Inferior parietal cortex (tissue), 1 donor: ENCODE measurements at regions not wholly inside any gene's neighbourhood (a gene's known extent, or its start where the extent isn't known, plus 50 kb on each side); places are given as distances from the start of the nearest gene placed in this dataset.

Experiments
- DNase-seq: peaks from one replicate; pipeline ENCODE4 v3.0.0-alpha.2; 2016; ENCODE audit errors: extremely low spot score

DNA sequence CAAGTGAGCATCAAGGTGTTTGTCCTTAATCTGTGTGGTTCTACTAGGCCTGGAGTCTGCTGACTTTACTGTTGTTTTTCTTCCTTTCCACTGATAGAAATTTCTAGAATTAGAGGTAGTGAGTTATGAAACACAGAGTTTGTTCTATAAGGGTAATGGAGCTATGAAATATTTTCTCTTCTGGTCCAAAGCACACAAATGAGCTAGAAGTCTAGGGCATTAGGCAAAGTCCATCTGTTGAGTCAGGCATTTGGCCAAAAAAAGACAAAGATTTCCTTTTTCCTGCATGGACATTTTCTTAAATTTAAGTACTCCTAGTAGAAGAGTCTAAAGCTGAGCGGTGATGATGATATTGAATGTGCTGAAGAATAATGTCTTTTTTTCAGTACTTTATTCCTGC lies 174.3 kb upstream of the STXBP5 start:
- DNase-seq, result no peak

GRCh38 chr6:147033267-147033666 lies 170.9 kb upstream of the STXBP5 start:
- DNase-seq, result no peak

DNA sequence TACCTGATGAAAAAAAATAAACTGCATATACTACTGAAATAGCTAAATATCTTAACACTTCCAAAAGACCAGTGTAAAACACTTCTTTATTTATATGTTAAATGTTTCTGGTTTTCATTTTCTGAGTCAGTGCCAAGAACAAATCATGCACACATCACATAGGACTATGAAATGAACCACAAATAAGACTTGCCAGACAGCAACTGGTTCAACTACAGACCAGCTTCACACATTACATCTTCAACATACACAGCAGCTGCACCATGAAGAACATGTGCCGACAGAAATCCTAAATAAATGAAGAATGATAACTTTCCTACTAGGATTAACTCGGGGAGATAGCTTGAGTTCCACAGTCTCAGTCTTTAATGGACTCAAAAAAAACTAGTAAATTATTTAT lies 168.3 kb upstream of the STXBP5 start:
- no peak for DNase-seq

- DNase-seq, result no peak
Measured at GRCh38 chr6:147037881-147038280, 166.3 kb upstream of the STXBP5 start.

GRCh38 chr6:147040121-147040910 lies 163.9 kb upstream of the STXBP5 start:
- DNase-seq, result peak; percentile 32

GRCh38 chr6:147042679-147043078 lies 161.5 kb upstream of the STXBP5 start:
- DNase-seq, result peak; percentile 44

DNA sequence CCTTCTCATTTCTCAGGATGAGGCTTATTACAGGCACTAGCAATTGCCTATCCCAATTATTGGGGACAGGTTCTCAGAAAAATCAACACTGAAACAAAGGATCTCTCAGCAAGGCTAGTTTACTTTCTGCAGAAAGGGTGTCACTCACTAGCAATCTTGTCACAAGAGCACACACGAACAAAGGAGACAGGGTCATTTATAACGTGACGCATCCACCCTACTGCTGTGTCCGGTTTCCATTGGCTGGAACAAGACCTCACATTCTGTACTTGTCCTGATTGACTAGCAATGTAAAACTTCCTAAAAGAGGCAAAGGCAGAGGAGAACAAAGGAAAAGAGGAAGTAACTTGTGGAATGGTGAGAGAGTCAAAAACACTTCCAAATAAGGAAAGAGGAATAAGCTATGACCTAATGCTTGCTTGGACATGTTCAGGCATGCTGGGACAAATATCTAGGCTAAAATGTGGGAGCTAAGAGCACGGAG lies 160.2 kb upstream of the STXBP5 start:
- no peak for DNase-seq

DNA sequence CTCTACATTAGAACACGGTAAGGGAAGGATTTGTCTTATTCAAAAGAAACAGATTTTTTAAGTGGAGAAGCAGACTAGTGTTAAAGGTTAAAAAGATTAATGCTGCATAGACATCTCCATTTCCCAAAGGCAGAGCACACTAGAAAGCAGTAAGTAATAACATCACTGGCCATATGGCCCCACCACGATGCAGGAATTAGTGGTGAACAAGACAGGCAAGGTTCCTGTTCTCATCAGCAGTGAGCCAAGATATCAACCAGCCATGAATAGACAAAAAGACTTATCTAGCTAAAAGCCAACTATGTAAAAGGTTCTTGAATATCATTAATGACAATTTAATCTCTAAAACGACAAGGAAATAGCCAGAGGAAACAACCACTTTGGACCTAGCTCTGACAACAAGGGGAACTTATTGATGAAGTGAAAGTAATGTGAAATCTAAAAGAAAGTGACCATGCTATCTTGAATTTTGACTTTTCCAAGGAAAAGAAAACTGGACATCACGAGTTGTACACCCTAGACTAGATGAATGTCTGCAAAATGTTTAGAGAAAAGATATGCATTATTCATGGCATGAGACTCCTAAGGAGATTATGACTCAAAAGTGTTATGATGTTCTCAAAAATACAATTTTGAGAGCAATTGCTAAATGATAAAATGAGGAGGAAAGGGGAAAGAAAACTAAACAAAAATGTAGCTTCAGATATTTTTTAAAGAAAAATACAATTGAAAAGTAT lies 157.9 kb upstream of the STXBP5 start:
- no peak for DNase-seq

- DNase-seq, result no peak
Measured at GRCh38 chr6:147048930-147049329, 155.3 kb upstream of the STXBP5 start.

DNA sequence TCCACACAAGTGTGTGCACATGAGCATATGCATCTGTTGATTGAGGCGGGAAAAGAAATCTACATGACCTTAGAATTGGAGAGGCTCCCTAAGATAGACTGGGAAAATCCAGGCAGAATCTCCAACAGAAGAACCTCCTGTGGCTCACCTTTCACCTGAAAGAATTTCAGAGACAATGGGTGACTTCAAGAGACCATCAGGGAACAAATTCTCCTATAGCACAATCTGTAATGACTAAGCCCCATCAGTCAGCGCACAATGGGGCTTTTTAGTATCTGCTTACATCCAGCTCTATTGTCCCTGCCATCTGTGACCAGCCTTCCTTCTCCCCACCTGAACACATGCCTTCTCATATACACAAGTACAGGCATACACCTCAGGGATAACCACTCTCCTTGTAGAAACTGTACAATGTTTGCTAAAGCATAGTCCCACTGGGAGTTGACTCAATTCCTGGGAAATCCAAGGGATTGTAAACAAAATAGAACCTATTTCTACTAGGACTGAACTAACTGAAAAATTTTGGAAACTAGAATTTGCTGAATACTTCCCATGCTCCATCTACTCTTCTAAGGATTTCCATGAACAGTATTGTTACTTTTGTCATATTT lies 150.8 kb upstream of the STXBP5 start:
- DNase-seq, result no peak

DNA sequence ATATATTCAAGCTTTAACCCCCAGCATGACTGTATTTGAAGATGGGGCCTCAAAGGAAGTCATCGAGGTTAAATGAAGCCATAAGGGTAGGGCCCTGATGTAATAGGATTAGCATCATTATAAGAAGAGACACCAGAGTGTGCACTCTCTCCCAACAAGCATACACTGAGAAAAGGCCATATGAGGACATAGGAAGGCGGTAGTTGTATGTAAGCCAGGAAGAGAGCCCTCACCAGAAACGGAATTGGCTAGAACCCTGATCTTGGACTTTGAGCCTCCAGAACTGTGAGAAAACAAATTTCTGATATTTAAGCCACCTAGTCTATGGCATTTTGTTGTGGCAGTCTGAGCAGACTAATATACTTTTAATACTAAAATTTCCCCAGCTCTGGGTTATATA lies 150.1 kb upstream of the STXBP5 start:
- DNase-seq, result no peak

GRCh38 chr6:147054871-147055270 lies 149.3 kb upstream of the STXBP5 start:
- DNase-seq, result no peak

- DNase-seq, result peak; percentile 47
Measured at GRCh38 chr6:147055821-147056392, 148.3 kb upstream of the STXBP5 start.

DNA sequence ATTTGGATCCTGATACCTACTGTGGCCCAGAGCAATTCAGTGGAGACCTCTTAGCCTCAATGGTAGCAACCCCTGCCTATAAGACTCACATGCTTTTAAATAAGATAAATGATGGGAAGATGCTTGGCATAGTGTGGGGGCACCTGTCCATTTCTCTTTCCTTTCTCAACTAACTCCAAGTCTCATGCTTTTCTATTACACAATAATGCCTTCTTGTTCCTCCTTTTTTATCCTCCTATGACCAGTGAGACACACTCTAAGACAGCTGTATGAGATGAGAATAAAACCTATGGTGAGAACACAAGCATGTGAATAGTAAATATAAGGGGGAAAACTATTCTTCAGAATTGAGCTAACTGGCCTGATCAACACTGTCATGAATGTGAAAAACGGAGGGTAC lies 147.0 kb upstream of the STXBP5 start:
- DNase-seq, result no peak

GRCh38 chr6:147057705-147058342 lies 146.4 kb upstream of the STXBP5 start:
- no peak for DNase-seq

DNA sequence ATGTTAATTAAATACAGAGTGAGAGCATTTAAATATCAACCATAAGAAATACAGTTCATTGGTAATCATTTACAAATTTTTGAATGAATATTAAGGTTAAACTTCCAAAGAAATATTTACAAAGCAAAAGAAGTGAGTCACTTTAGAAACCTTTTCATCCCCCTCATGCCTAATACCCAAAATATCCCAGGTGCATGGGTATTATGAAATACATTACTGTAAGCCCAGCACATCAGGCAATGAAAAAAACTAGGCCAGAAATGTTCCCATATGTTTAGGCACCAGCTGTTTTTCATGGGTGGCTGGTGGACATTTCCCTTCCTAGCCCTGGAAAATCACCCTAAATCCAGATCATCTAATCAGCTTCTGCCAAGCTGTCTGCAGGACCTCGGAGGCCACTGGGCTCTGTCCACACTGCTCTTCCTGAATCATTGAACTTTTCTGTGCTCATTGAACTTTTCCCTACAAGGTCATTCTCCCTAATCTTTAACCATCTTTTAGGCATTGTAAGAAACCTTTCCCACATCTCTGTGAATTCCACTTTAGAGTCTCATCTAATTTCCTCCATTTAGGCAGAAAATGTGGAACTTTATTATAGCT lies 145.3 kb upstream of the STXBP5 start:
- DNase-seq, result no peak

DNA sequence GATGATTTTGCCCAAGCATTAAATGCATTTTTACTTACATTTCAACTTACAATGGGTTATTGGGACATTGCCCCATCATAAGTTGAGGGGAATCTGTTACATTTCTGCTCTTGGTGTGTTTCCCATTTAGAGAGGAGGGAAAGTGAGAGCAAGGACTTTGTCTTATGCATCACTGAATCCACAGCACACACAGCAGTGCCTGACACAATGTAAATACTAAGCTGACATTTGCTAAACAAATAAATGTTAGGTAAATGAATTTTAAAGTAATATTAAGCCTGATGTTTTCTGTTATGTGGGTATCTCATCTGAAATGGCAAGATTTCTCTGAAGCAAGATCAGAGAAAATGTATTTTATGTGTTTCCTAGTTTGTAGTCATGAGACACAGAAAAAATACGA lies 143.6 kb upstream of the STXBP5 start:
- DNase-seq, result no peak

DNA sequence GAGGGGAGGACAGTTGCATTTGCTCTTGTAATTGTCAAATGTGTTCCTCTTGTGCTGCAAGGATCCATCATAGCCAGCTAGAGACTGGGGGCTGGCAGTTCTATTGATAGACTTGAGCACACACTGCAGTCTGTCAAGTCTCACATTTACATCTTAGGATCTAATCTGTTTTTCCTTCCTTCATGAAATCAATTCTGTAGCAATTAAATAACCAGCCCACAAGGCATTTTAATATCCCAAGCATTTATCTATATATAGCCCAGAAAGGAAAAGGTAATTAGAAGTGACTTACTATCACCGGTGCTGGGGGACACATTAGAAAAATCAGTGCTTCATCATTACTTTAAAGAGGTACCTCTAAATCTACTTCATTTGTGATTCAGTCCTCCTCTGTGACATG lies 143.0 kb upstream of the STXBP5 start:
- no peak for DNase-seq

GRCh38 chr6:147063469-147064031 lies 140.7 kb upstream of the STXBP5 start:
- DNase-seq, result no peak

GRCh38 chr6:147065786-147066185 lies 138.4 kb upstream of the STXBP5 start:
- no peak for DNase-seq

GRCh38 chr6:147067184-147067583 lies 137.0 kb upstream of the STXBP5 start:
- no peak for DNase-seq
